Panc1 (cell line): ENCODE measurements at regions not wholly inside any gene's neighbourhood (a gene's known extent, or its start where the extent isn't known, plus 50 kb on each side); places are given as distances from the start of the nearest gene placed in this dataset.

Experiments used
- ATAC-seq: fragments of 200-7000 bp; cut with Tn5 transposase; 2 replicates; pipeline ENCODE4 v1.9.1; 2020; ENCODE audit warnings: mild to moderate bottlenecking, moderate library complexity
- BruUV-seq: library from RNA; stranded (reverse); fragments of 400-500 nt; replicated peaks from 2 replicates; lab custom pipeline; 2021; lab: Mats Ljungman, UMichigan
- CTCF ChIA-PET: fragments of 300-600 bp; sonication (Branson Sonifier 250); formaldehyde crosslinking; loops from one replicate; lab custom pipeline; 2022; ENCODE audit warnings: antibody characterized with exemption; lab: Charles Lee
- POLR2A ChIA-PET: fragments of 300-600 bp; sonication (Branson Sonifier 250); formaldehyde crosslinking; loops from one replicate; lab custom pipeline; 2022; ENCODE audit warnings: antibody characterized with exemption; lab: Charles Lee
- DNase-seq: peaks from one replicate; pipeline ENCODE4 v3.0.0-alpha.2; 2010; ENCODE audit warnings: low read depth, low spot score
- H3K27ac ChIP-seq: 2 replicates; pipeline ENCODE4 v1.5.1; 2011; ENCODE audit warnings: mild to moderate bottlenecking, low read length, inconsistent platforms
- H3K27me3 ChIP-seq: fragments of 200-500 bp; sonication (Bioruptor generic); 2 replicates; pipeline ENCODE4 v1.6.0; 2014; ENCODE audit warnings: low read length, inconsistent platforms; ENCODE audit not compliant: control insufficient read depth, insufficient read depth
- H3K36me3 ChIP-seq: fragments of 200-500 bp; sonication (Bioruptor generic); 2 replicates; pipeline ENCODE4 v1.5.1; 2014; ENCODE audit warnings: inconsistent platforms, mild to moderate bottlenecking, low read length, moderate library complexity; ENCODE audit not compliant: control insufficient read depth, insufficient read depth
- H3K4me1 ChIP-seq: 2 replicates; pipeline ENCODE4 v1.5.1; 2011; ENCODE audit warnings: inconsistent platforms, mild to moderate bottlenecking, low read length, moderate library complexity; ENCODE audit not compliant: control insufficient read depth, insufficient read depth
- H3K4me3 ChIP-seq, 2 experiments: 2 replicates each; pipeline ENCODE4 v1.5.1; 2011 to 2012; ENCODE audit warnings: low read depth in 2 of 2, low read length in 2 of 2, mild to moderate bottlenecking in 2 of 2, inconsistent platforms in 1 of 2, moderate library complexity in 1 of 2
- H3K9me3 ChIP-seq: fragments of 200-500 bp; sonication (Bioruptor generic); 2 replicates; pipeline ENCODE4 v1.5.1; 2014; ENCODE audit warnings: low read depth, mild to moderate bottlenecking, inconsistent platforms, low read length, moderate library complexity; ENCODE audit not compliant: control insufficient read depth, insufficient read depth
- CTCF ChIP-seq: fragments of 450-650 bp; IDR thresholded peaks from 2 replicates; pipeline ENCODE4 v1.5.1; 2017; ENCODE audit warnings: mild to moderate bottlenecking
- POLR2AphosphoS5 ChIP-seq: IDR thresholded peaks from 2 replicates; pipeline ENCODE4 v1.6.1; 2012; ENCODE audit warnings: mild to moderate bottlenecking, low read depth, low read length, moderate library complexity
- REST ChIP-seq, 2 experiments: IDR thresholded peaks; 2 replicates each; pipeline ENCODE4 v1.6.1; 2011 to 2012; ENCODE audit warnings: low read depth in 2 of 2, control low read depth in 1 of 2, low read length in 1 of 2, mild to moderate bottlenecking in 1 of 2, moderate library complexity in 1 of 2; ENCODE audit not compliant: insufficient read depth in 1 of 2
- SIN3A ChIP-seq: IDR thresholded peaks from 2 replicates; pipeline ENCODE4 v1.6.1; 2012; ENCODE audit warnings: low read depth, mild to moderate bottlenecking, low read length, moderate library complexity, borderline replicate concordance; ENCODE audit not compliant: insufficient read depth
- TCF7L2 ChIP-seq: IDR thresholded peaks from 2 replicates; pipeline ENCODE4 v1.6.1; 2011; ENCODE audit warnings: mild to moderate bottlenecking, low read depth, low read length, inconsistent platforms
- in situ Hi-C: cut with HindIII; loops from 2 replicates; pipeline ENCODE4 v1.10.0; 2016; ENCODE audit warnings: low sequenced_read_pairs, low pct_unique_long_range_greater_than_20kb
- intact Hi-C: fragments of 100-400 bp; cut with micrococcal nuclease; formaldehyde crosslinking; loops from one replicate; pipeline ENCODE4 v1.10.0; 2022; ENCODE audit not compliant: unreplicated experiment

- ChIA-PET POLR2A (no interaction called here), CTCF (no interaction called here)
- Histone ChIP-seq H3K27ac (no peak overlapping the region), H3K4me3 (no peak overlapping the region), H3K4me1 (no peaks in the 10 kb centered on the region), H3K9me3 (no peaks in the 10 kb centered on the region), H3K27me3 (no peaks in the 10 kb centered on the region), H3K36me3 (no peaks in the 10 kb centered on the region)
- BruUV-seq = no TSS peak
- no peak for TF ChIP-seq CTCF
- no peak for TF ChIP-seq POLR2AphosphoS5
- intact Hi-C loops = no loop called here
- in situ Hi-C loops = no loop called here
- ATAC-seq (no peak), DNase-seq (no peak)
These were observed 74.5 kb upstream of the DSC1 start for GRCh38 chr18:31237142-31237541.

GRCh38 chr18:31241425-31241824 lies 76.5 kb upstream of the DSG1 start:
- TF ChIP-seq REST (IDR thresholded peaks at IDR 0.05; ENCODE audit: insufficient read depth in 1 of 2, low read depth in 2 of 2, low read length in 1 of 2) (no peak), POLR2AphosphoS5 (no peak), TCF7L2 (no peak), CTCF (no peak), SIN3A (no peak)
- DNase-seq (no peak), ATAC-seq (no peak)
- H3K27ac ChIP-seq = no peak overlapping the region
- ChIA-PET POLR2A (no interaction called here), CTCF (no interaction called here)
- H3K4me3 ChIP-seq = no peak overlapping the region
- no peaks in the 10 kb centered on the region for H3K36me3 ChIP-seq
- intact Hi-C loops (no loop called here), in situ Hi-C loops (no loop called here)
- H3K27me3 ChIP-seq = no peaks in the 10 kb centered on the region
- no peaks in the 10 kb centered on the region for H3K9me3 ChIP-seq
- H3K4me1 ChIP-seq = no peaks in the 10 kb centered on the region; the same call in 1 of the 2 replicates
- no TSS peak for BruUV-seq
